Right atrium auricular region (tissue), 2 donors: ENCODE measurements at regions not wholly inside any gene's neighbourhood (a gene's known extent, or its start where the extent isn't known, plus 50 kb on each side); places are given as distances from the start of the nearest gene placed in this dataset.

ENCODE experiments used
- DNase-seq: peaks from one replicate; pipeline ENCODE4 v3.0.0-alpha.2; 2019; ENCODE audit warnings: low spot score
- H3K27ac ChIP-seq, 2 donors: fragments of 200-600 bp; sonication (generic); 1 replicate in 1 of 2; 2 replicates in 1 of 2; pipeline ENCODE4 v1.5.1; 2016 to 2019
- H3K27me3 ChIP-seq, 2 donors: fragments of 200-600 bp; sonication (generic); one replicate each; pipeline versions ENCODE4 v1.5.1 to v1.6.0; 2017 to 2019
- H3K36me3 ChIP-seq: fragments of 200-600 bp; sonication (generic); one replicate; pipeline ENCODE4 v1.5.1; 2016
- H3K4me1 ChIP-seq, 2 donors: fragments of 200-600 bp; sonication (generic); one replicate each; pipeline versions ENCODE4 v1.5.1 to v1.6.0; 2017 to 2019
- H3K4me3 ChIP-seq, 2 donors: fragments of 200-600 bp; sonication (generic); 1 replicate in 1 of 2; 2 replicates in 1 of 2; pipeline ENCODE4 v1.5.1; 2017 to 2019; ENCODE audit warnings: mild to moderate bottlenecking in 1 of 2, moderate library complexity in 1 of 2
- H3K9me3 ChIP-seq, 2 donors: fragments of 200-600 bp; sonication (generic); one replicate each; pipeline ENCODE4 v1.5.1; 2019
- CTCF ChIP-seq, 2 donors: fragments of 200-600 bp; sonication (generic); IDR thresholded peaks; one replicate each; pipeline ENCODE4 v1.5.1; 2019; ENCODE audit warnings: antibody characterized with exemption in 2 of 2

GRCh38 chr18:41034413-41034812 is 920.6 kb upstream of the PIK3C3 start:
- H3K27ac ChIP-seq, result no peak overlapping the region
- no peak for DNase-seq
- no peak overlapping the region for H3K4me3 ChIP-seq
- no peaks in the 10 kb centered on the region for H3K9me3 ChIP-seq
- no peak for TF ChIP-seq CTCF (IDR thresholded peaks at IDR 0.05)
- H3K27me3 ChIP-seq, result no peaks in the 10 kb centered on the region
- H3K36me3 ChIP-seq, result no peaks in the 10 kb centered on the region
- H3K4me1 ChIP-seq, result no peaks in the 10 kb centered on the region

- H3K4me3 ChIP-seq, result no peak overlapping the region
- no peaks in the 10 kb centered on the region for H3K9me3 ChIP-seq
- DNase-seq, result no peak
- H3K27me3 ChIP-seq, result no peaks in the 10 kb centered on the region
- H3K4me1 ChIP-seq, result no peaks in the 10 kb centered on the region
- H3K27ac ChIP-seq, result no peak overlapping the region
- no peak for TF ChIP-seq CTCF (IDR thresholded peaks at IDR 0.05)
- no peaks in the 10 kb centered on the region for H3K36me3 ChIP-seq
Observed at GRCh38 chr18:41025666-41026065, 929.4 kb upstream of the PIK3C3 start.

- Histone ChIP-seq H3K27ac (no peak overlapping the region), H3K36me3 (no peaks in the 10 kb centered on the region), H3K4me3 (no peak overlapping the region), H3K9me3 (no peaks in the 10 kb centered on the region), H3K4me1 (no peaks in the 10 kb centered on the region), H3K27me3 (no peaks in the 10 kb centered on the region)
- no peak for TF ChIP-seq CTCF (IDR thresholded peaks at IDR 0.05)
- DNase-seq, result no peak
Observed at GRCh38 chr18:41024792-41025191, 930.2 kb upstream of the PIK3C3 start.

- Histone ChIP-seq H3K4me1 (no peaks in the 10 kb centered on the region), H3K27me3 (no peaks in the 10 kb centered on the region), H3K9me3 (peaks cover 0 to 17% of the 10 kb centered on the region in 2 donors), H3K4me3 (no peak overlapping the region), H3K27ac (no peak overlapping the region), H3K36me3 (no peaks in the 10 kb centered on the region)
- DNase-seq, result no peak
- TF ChIP-seq CTCF (IDR thresholded peaks at IDR 0.05), result no peak
Observed at GRCh38 chr18:41022484-41022883, 932.5 kb upstream of the PIK3C3 start.

GRCh38 chr18:41021089-41021488 is 933.9 kb upstream of the PIK3C3 start:
- TF ChIP-seq CTCF (IDR thresholded peaks at IDR 0.05), result no peak
- no peaks in the 10 kb centered on the region for H3K4me1 ChIP-seq
- H3K36me3 ChIP-seq, result no peaks in the 10 kb centered on the region
- peaks cover 0 to 17% of the 10 kb centered on the region in 2 donors for H3K9me3 ChIP-seq
- DNase-seq, result no peak
- H3K27ac ChIP-seq, result no peak overlapping the region
- H3K27me3 ChIP-seq, result no peaks in the 10 kb centered on the region
- no peak overlapping the region for H3K4me3 ChIP-seq

GRCh38 chr18:41012194-41012593 is 942.8 kb upstream of the PIK3C3 start:
- Histone ChIP-seq H3K9me3 (peaks cover 0 to 9% of the 10 kb centered on the region in 2 donors), H3K36me3 (no peaks in the 10 kb centered on the region), H3K27ac (no peak overlapping the region), H3K27me3 (no peaks in the 10 kb centered on the region), H3K4me3 (no peak overlapping the region), H3K4me1 (no peaks in the 10 kb centered on the region)
- TF ChIP-seq CTCF (IDR thresholded peaks at IDR 0.05), result no peak
- DNase-seq, result no peak
